K562 (cell line): ENCODE measurements at regions not wholly inside any gene's neighbourhood (a gene's known extent, or its start where the extent isn't known, plus 50 kb on each side); places are given as distances from the start of the nearest gene placed in this dataset.

ENCODE experiments used
- ATAC-seq: fragments of 200-7000 bp; cut with Tn5 transposase; 3 replicates; pipeline ENCODE4 v1.9.1; 2020; ENCODE audit warnings: moderate library complexity
- BruUV-seq: library from RNA; stranded (reverse); fragments of 400-500 nt; replicated peaks from 2 replicates; lab custom pipeline; 2021; lab: Mats Ljungman, UMichigan
- CTCF ChIA-PET: fragments of 300-600 bp; formaldehyde crosslinking; extraction: SDS; loops from one replicate; lab custom pipeline; 2021; ENCODE audit warnings: low intra/inter-chr PET ratio; lab: Yijun Ruan, JAX
- POLR2A ChIA-PET: fragments of 300-600, 350-650 bp; sonication (Branson Sonifier 250); formaldehyde crosslinking; extraction: SDS; loops from one replicate; lab custom pipeline; 2021; ENCODE audit warnings: antibody characterized with exemption, inconsistent platforms; lab: Yijun Ruan, JAX
- DNase-seq, 4 experiments: peaks; one replicate each; pipeline versions ENCODE4 v3.0.0 to v3.0.0-alpha.2; 2011 to 2018; ENCODE audit warnings: low spot score in 3 of 4, mixed read lengths in 3 of 4; ENCODE audit errors: extremely low read depth in 1 of 4
- FAIRE-seq: peaks from 2 replicates; lab custom pipeline; 2011; peaks lifted over from hg19 to GRCh38; lab: Jason Lieb, UNC
- H2AFZ ChIP-seq: 2 replicates; pipeline ENCODE4 v1.6.0; 2011; ENCODE audit warnings: low read depth, low read length, control low read depth, inconsistent platforms
- H3K27ac ChIP-seq: fragments of 200-600 bp; 3 replicates; pipeline ENCODE4 v1.8.0; 2011; ENCODE audit warnings: low read depth, mild to moderate bottlenecking, control low read depth, inconsistent platforms, low read length, moderate library complexity, mixed read lengths; ENCODE audit errors: extremely low read depth
- H3K27me3 ChIP-seq, 2 experiments: fragments of 300-600 bp in 1 of 2; 2 replicates in 1 of 2; 3 replicates in 1 of 2; pipeline versions ENCODE4 v1.6.0 to v1.8.0; 2011; ENCODE audit warnings: inconsistent platforms in 2 of 2, low read length in 2 of 2, mild to moderate bottlenecking in 1 of 2, mixed read lengths in 1 of 2, moderate library complexity in 1 of 2; ENCODE audit not compliant: control insufficient read depth in 2 of 2, insufficient read depth in 2 of 2
- H3K36me3 ChIP-seq: fragments of 300-600 bp; 3 replicates; pipeline ENCODE4 v1.8.0; 2011; ENCODE audit warnings: mild to moderate bottlenecking, low read length, inconsistent platforms; ENCODE audit not compliant: control insufficient read depth, insufficient read depth
- H3K4me1 ChIP-seq, 2 experiments: fragments of 200-600 bp in 1 of 2; replicated peaks in 1 of 2; 2 replicates in 1 of 2; 3 replicates in 1 of 2; pipeline versions ENCODE4 v1.5.1 to v1.8.0; 2011; ENCODE audit warnings: inconsistent platforms in 2 of 2, low read length in 2 of 2, mild to moderate bottlenecking in 1 of 2, mixed read lengths in 1 of 2, moderate library complexity in 1 of 2; ENCODE audit not compliant: control insufficient read depth in 2 of 2, insufficient read depth in 2 of 2
- H3K4me2 ChIP-seq: 2 replicates; pipeline ENCODE4 v1.6.1; 2011; ENCODE audit warnings: low read length, control low read depth, inconsistent platforms, mixed read lengths; ENCODE audit not compliant: insufficient read depth
- H3K4me3 ChIP-seq: fragments of 200-600 bp; sonication (generic), shearing (Covaris generic); 2 replicates; pipeline ENCODE4 v1.5.1; 2016; ENCODE audit warnings: control low read depth, inconsistent platforms
- H3K79me2 ChIP-seq: fragments of 200-600 bp; 3 replicates; pipeline ENCODE4 v1.8.0; 2011; ENCODE audit warnings: low read length, inconsistent platforms; ENCODE audit not compliant: control insufficient read depth, insufficient read depth
- H3K9ac ChIP-seq, 2 experiments: 2 replicates each; pipeline versions ENCODE4 v1.6.0 to v1.6.1; 2011; ENCODE audit warnings: low read depth in 2 of 2, low read length in 2 of 2, control low read depth in 1 of 2, inconsistent platforms in 1 of 2, mild to moderate bottlenecking in 1 of 2, mixed read lengths in 1 of 2; ENCODE audit not compliant: insufficient read depth in 1 of 2
- H3K9me1 ChIP-seq: one replicate; pipeline ENCODE4 v1.6.0; 2011; ENCODE audit warnings: inconsistent platforms, mild to moderate bottlenecking, low read length, moderate library complexity; ENCODE audit not compliant: control insufficient read depth, insufficient read depth
- H3K9me3 ChIP-seq: replicated peaks from 2 replicates; pipeline ENCODE4 v1.5.1; 2011; ENCODE audit warnings: low read depth, low read length, inconsistent platforms; ENCODE audit not compliant: control insufficient read depth, insufficient read depth
- H4K20me1 ChIP-seq: replicated peaks from 2 replicates; pipeline ENCODE4 v1.6.1; 2011; ENCODE audit warnings: low read length, inconsistent platforms, mixed read lengths; ENCODE audit not compliant: control insufficient read depth, insufficient read depth
- BRF2 ChIP-seq: IDR thresholded peaks from 3 replicates; pipeline ENCODE4 v1.6.1; 2011; ENCODE audit warnings: borderline replicate concordance, mild to moderate bottlenecking; ENCODE audit not compliant: insufficient read length, insufficient read depth
- EHMT2 ChIP-seq: fragments of 450-650 bp; IDR thresholded peaks from 2 replicates; pipeline ENCODE4 v1.6.1; 2018; ENCODE audit warnings: antibody characterized with exemption
- ELF1 ChIP-seq: fragments of 200-800 bp; sonication (Bioruptor generic); IDR thresholded peaks from 2 replicates; pipeline ENCODE4 v1.6.1; 2016; ENCODE audit warnings: missing genetic modification characterization, missing compliant biosample characterization
- ELF2 ChIP-seq: fragments of 250-450 bp; sonication (Bioruptor Pico); IDR thresholded peaks from 2 replicates; pipeline ENCODE4 v1.5.0; 2021; ENCODE audit warnings: mild to moderate bottlenecking
- FIP1L1 ChIP-seq: fragments of 200-400 bp; formaldehyde crosslinking; IDR thresholded peaks from 2 replicates; pipeline ENCODE4 v1.6.1; 2018; ENCODE audit warnings: mild to moderate bottlenecking, low read depth, low read length; ENCODE audit not compliant: poor library complexity, severe bottlenecking
- HMG20A ChIP-seq: fragments of 450-650 bp; formaldehyde crosslinking; conservative IDR thresholded peaks from 2 replicates; pipeline ENCODE4 v1.4.0; 2020; ENCODE audit warnings: mild to moderate bottlenecking, mixed read lengths
- KAT2B ChIP-seq: IDR thresholded peaks from one replicate; pipeline ENCODE4 v1.6.1; 2012; ENCODE audit warnings: low read depth, mild to moderate bottlenecking, control low read depth, inconsistent platforms, low read length, moderate library complexity
- MLX ChIP-seq, 2 experiments: fragments of 450-650 bp in 1 of 2; sonication (generic) in 1 of 2; formaldehyde crosslinking; conservative IDR thresholded peaks; 2 replicates each; pipeline versions ENCODE4 v1.4.0 to v1.8.1; 2020 to 2022; ENCODE audit warnings: mild to moderate bottlenecking in 1 of 2, missing genetic modification reagents in 1 of 2
- MYNN ChIP-seq, 2 experiments: sonication (generic); formaldehyde crosslinking in 1 of 2; IDR thresholded peaks; 2 replicates each; pipeline versions ENCODE4 v1.5.0 to v1.6.1; 2016 to 2020; ENCODE audit warnings: antibody characterized with exemption in 1 of 2, missing genetic modification reagents in 1 of 2
- PCBP2 ChIP-seq: fragments of 200-400 bp; formaldehyde crosslinking; IDR thresholded peaks from 2 replicates; pipeline ENCODE4 v1.6.1; 2018; ENCODE audit warnings: low read length, low read depth, mild to moderate bottlenecking, moderate library complexity; ENCODE audit not compliant: poor library complexity, severe bottlenecking
- SAP30 ChIP-seq: fragments of 200-600 bp; sonication (generic); IDR thresholded peaks from 2 replicates; pipeline ENCODE4 v1.6.1; 2012; ENCODE audit warnings: borderline replicate concordance, low read depth, mild to moderate bottlenecking, moderate library complexity, low read length, control low read depth, inconsistent platforms; ENCODE audit not compliant: insufficient read depth, poor library complexity, severe bottlenecking
- TCF3 ChIP-seq: sonication (generic); formaldehyde crosslinking; IDR thresholded peaks from 2 replicates; pipeline ENCODE4 v1.4.0; 2020; ENCODE audit warnings: mild to moderate bottlenecking, missing genetic modification reagents
- ZBTB8A ChIP-seq: fragments of 450-650 bp; IDR thresholded peaks from 2 replicates; pipeline ENCODE4 v1.6.1; 2018; ENCODE audit warnings: mild to moderate bottlenecking, moderate library complexity; ENCODE audit not compliant: partially characterized antibody
- ZNF24 ChIP-seq: fragments of 450-650 bp; IDR thresholded peaks from 2 replicates; pipeline ENCODE4 v1.6.1; 2016
- in situ Hi-C: fragments of 300-500 bp; cut with MboI; formaldehyde crosslinking; loops from 4 replicates; pipeline ENCODE4 v1.15.0; 2018; ENCODE audit warnings: inconsistent platforms, mixed read lengths
- intact Hi-C: fragments of 100-400 bp; cut with micrococcal nuclease; formaldehyde crosslinking; loops from 2 replicates; pipeline ENCODE4 v1.14.2; 2022

GRCh38 chr14:85897808-85898207 lies 367.9 kb downstream of the FLRT2 start:
- intact Hi-C loops: no loop called here

More at GRCh38 chr14:85897808-85898207, 367.9 kb downstream of the FLRT2 start:
- H3K4me1 ChIP-seq: no peaks in the 10 kb centered on the region
- H2AFZ ChIP-seq: no peak overlapping the region
- ATAC-seq (no peak), FAIRE-seq (no peak), DNase-seq (no peak)
- H3K9me1 ChIP-seq: no peaks in the 10 kb centered on the region
- H3K27ac ChIP-seq: no peak overlapping the region
- H3K4me3 ChIP-seq: no peak overlapping the region
- H3K36me3 ChIP-seq: no peaks in the 10 kb centered on the region
- no peak overlapping the region for H3K4me2 ChIP-seq
- ChIA-PET POLR2A (no interaction called here), CTCF (no interaction called here)
- H4K20me1 ChIP-seq: no peaks in the 10 kb centered on the region
- no peak overlapping the region for H3K9ac ChIP-seq
- no peaks in the 10 kb centered on the region for H3K9me3 ChIP-seq
- no peak for TF ChIP-seq ZNF24
- no peak for TF ChIP-seq ELF2 (CRISPR knock-in tag)
- TF ChIP-seq MYNN (IDR thresholded peaks at IDR 0.05): no peak
- TF ChIP-seq MYNN (CRISPR knock-in tag; IDR thresholded peaks at IDR 0.05): no peak
- TF ChIP-seq BRF2: no peak
- no peak for TF ChIP-seq ELF1 (tag)
- TF ChIP-seq HMG20A (CRISPR knock-in tag): no peak
- TF ChIP-seq FIP1L1: no peak
- no peak for TF ChIP-seq SAP30
- no peak for TF ChIP-seq EHMT2
- no peak for TF ChIP-seq PCBP2
- TF ChIP-seq TCF3: no peak
- no peak for TF ChIP-seq KAT2B
- no peak for TF ChIP-seq MLX (CRISPR knock-in tag; conservative IDR thresholded peaks at IDR 0.05)
- no peak for TF ChIP-seq ZBTB8A
- no peaks in the 10 kb centered on the region for H3K27me3 ChIP-seq
- no peaks in the 10 kb centered on the region for H3K79me2 ChIP-seq
- BruUV-seq: no TSS peak
- in situ Hi-C loops: no loop called here
